ENCODE measurements at regions not wholly inside any gene's neighbourhood (a gene's known extent, or its start where the extent isn't known, plus 50 kb on each side); places are given as distances from the start of the nearest gene placed in this dataset.

DNA sequence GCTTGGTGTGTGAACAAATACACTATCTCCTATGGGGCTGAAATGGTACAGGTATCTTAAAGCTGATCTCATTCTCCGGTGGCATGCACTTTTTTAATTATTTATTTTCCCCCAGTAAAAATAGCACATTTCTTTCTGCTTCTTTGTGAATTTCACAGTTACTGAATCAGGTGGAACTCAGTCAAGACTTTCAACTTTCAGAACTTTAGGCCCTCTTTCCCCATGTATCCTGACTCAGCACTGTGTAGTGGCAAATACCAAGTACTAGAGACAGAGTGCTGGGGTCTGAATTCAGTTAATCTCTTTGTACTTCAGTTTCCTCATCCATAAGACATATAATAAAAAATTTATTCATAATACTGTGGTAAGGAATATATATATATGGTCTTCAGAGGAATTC is 223.9 kb downstream of the CSNK2A3 start:
- H3K27me3 ChIP-seq = no peaks in the 10 kb centered on the region
- intact Hi-C loops (cut with DNase I) = no loop called here
- TF ChIP-seq POLR2A (IDR thresholded peaks at IDR 0.05) = no peak
- TF ChIP-seq POLR2AphosphoS5 (IDR thresholded peaks at IDR 0.05; ENCODE audit: insufficient read depth in 1 of 2, low read depth in 1 of 2) = no peak
- TF ChIP-seq, protein P1, sequence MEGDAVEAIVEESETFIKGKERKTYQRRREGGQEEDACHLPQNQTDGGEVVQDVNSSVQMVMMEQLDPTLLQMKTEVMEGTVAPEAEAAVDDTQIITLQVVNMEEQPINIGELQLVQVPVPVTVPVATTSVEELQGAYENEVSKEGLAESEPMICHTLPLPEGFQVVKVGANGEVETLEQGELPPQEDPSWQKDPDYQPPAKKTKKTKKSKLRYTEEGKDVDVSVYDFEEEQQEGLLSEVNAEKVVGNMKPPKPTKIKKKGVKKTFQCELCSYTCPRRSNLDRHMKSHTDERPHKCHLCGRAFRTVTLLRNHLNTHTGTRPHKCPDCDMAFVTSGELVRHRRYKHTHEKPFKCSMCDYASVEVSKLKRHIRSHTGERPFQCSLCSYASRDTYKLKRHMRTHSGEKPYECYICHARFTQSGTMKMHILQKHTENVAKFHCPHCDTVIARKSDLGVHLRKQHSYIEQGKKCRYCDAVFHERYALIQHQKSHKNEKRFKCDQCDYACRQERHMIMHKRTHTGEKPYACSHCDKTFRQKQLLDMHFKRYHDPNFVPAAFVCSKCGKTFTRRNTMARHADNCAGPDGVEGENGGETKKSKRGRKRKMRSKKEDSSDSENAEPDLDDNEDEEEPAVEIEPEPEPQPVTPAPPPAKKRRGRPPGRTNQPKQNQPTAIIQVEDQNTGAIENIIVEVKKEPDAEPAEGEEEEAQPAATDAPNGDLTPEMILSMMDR (IDR thresholded peaks at IDR 0.05) = no peak

DNA sequence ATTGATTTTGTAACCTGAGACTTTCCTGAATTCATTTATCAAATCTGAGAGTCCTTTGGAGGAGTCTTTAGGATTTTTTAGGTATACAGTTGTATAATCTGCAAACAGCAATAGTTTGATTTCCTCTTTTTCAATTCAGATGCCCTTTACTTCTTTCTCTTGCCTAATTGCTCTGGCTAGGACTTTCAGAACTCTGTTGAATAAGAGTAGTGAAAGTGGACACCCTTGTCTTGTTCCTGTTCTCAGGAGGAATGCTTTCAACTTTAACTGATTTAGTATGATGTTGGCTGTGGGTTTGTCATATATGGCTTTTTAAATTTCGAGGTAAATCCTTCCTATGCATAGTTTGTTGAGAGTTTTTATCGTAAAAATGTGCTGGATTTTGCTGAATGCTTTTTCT is 227.4 kb downstream of the CSNK2A3 start:
- H3K9me3 ChIP-seq = no peaks in the 10 kb centered on the region
- intact Hi-C loops (cut with DNase I) = no loop called here
- H3K27me3 ChIP-seq = no peaks in the 10 kb centered on the region
- H3K27ac ChIP-seq = no peak overlapping the region
- no peaks in the 10 kb centered on the region for H3K36me3 ChIP-seq
- no peak for DNase-seq (ENCODE audit: extremely low spot score in 2 of 2)
- no peak overlapping the region for H3K4me3 ChIP-seq
- TF ChIP-seq, protein P1 (IDR thresholded peaks at IDR 0.05) = no peak
- TF ChIP-seq POLR2AphosphoS5 (IDR thresholded peaks at IDR 0.05; ENCODE audit: insufficient read depth in 1 of 2, low read depth in 1 of 2) = no peak
- TF ChIP-seq POLR2A (IDR thresholded peaks at IDR 0.05) = no peak
- H3K4me1 ChIP-seq = no peaks in the 10 kb centered on the region

More for the DNA sequence above, 223.9 kb downstream of the CSNK2A3 start:
- Histone ChIP-seq H3K4me3 (no peak overlapping the region), H3K9me3 (no peaks in the 10 kb centered on the region), H3K27ac (no peak overlapping the region), H3K4me1 (no peaks in the 10 kb centered on the region), H3K36me3 (no peaks in the 10 kb centered on the region)
- no peak for DNase-seq (ENCODE audit: extremely low spot score in 2 of 2)

DNA sequence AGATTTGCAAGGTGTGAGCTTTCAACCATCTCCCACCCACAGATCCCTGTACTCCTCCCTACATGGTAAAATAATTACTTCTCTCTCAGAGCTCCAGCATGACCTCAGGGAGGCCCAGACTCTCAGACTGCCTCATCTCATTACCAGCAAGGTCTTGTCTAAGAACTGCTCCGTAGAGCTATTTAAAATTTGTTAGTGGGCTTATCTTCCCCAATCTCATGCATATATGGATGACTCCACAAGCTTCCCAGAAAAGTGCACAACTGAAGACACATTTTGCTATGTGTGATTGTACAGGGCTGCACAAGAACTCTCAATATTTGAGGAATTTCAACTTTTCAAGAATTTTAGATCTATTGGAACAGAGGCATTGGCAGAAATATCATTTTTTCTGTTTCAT is 230.3 kb downstream of the CSNK2A3 start:
- no peak for DNase-seq (ENCODE audit: extremely low spot score in 2 of 2)
- no peaks in the 10 kb centered on the region for H3K4me1 ChIP-seq
- TF ChIP-seq POLR2A (IDR thresholded peaks at IDR 0.05) (no peak), POLR2AphosphoS5 (IDR thresholded peaks at IDR 0.05; ENCODE audit: insufficient read depth in 1 of 2, low read depth in 1 of 2) (no peak)
- TF ChIP-seq, protein P1 (IDR thresholded peaks at IDR 0.05) = no peak
- no peaks in the 10 kb centered on the region for H3K9me3 ChIP-seq
- intact Hi-C loops (cut with DNase I) = no loop called here
- no peak overlapping the region for H3K4me3 ChIP-seq
- no peak overlapping the region for H3K27ac ChIP-seq
- H3K27me3 ChIP-seq = no peaks in the 10 kb centered on the region
- H3K36me3 ChIP-seq = no peaks in the 10 kb centered on the region

DNA sequence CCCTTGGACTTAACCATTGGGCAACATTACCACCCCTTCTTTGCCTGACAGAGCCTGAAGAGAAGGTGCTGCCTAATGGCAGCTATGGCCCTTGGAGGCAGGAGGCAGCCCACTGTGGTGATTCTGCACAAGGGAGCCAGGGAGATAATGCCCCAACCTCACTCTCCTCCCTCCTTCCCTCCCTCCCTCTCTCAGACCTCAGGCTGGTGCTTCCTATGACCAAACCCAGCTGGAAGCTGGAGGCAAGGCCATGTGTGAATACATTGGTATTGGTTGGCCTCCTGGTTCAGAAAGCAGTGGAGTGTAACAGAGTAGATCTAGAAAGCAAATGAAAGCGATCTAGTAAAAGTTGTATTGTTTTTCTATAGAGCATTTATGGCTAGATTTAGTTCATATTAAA is 233.1 kb downstream of the CSNK2A3 start:
- no peak overlapping the region for H3K27ac ChIP-seq
- H3K9me3 ChIP-seq = no peaks in the 10 kb centered on the region
- no peaks in the 10 kb centered on the region for H3K27me3 ChIP-seq
- no peaks in the 10 kb centered on the region for H3K4me1 ChIP-seq
- intact Hi-C loops (cut with DNase I) = no loop called here
- TF ChIP-seq POLR2A (IDR thresholded peaks at IDR 0.05) = no peak
- TF ChIP-seq, protein P1 (IDR thresholded peaks at IDR 0.05) = no peak
- TF ChIP-seq POLR2AphosphoS5 (IDR thresholded peaks at IDR 0.05; ENCODE audit: insufficient read depth in 1 of 2, low read depth in 1 of 2) = no peak
- no peak overlapping the region for H3K4me3 ChIP-seq
- H3K36me3 ChIP-seq = no peaks in the 10 kb centered on the region
- DNase-seq (ENCODE audit: extremely low spot score in 2 of 2) = no peak

DNA sequence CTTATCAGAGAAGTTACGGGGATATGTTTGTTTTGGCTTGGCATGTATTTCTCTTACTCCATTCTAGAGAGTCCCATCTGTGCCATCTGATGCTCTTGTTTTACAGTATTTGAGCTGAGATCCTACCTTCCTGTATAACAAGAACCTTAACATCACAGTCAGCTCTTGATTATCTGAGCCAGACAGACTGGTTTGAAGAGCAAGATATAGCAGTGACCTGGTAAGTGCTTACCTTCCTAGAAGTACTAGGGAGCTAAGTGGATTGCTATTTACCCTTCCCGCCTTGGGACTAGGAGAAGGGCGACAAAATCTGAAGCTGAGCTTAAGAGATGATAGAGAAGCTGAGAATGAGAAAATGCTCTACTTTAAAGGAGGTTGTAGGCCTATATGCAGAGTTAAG is 235.3 kb downstream of the CSNK2A3 start:
- no peak for DNase-seq (ENCODE audit: extremely low spot score in 2 of 2)
- intact Hi-C loops (cut with DNase I) = no loop called here

More for the DNA sequence above, 235.3 kb downstream of the CSNK2A3 start:
- Histone ChIP-seq H3K9me3 (no peaks in the 10 kb centered on the region), H3K4me1 (no peaks in the 10 kb centered on the region), H3K4me3 (no peak overlapping the region), H3K27me3 (no peaks in the 10 kb centered on the region), H3K36me3 (no peaks in the 10 kb centered on the region), H3K27ac (no peak overlapping the region)
- TF ChIP-seq, protein P1 (IDR thresholded peaks at IDR 0.05) = no peak
- TF ChIP-seq POLR2AphosphoS5 (IDR thresholded peaks at IDR 0.05; ENCODE audit: insufficient read depth in 1 of 2, low read depth in 1 of 2) (no peak), POLR2A (IDR thresholded peaks at IDR 0.05) (no peak)

Measured in vagina (tissue), 2 donors.